ENCODE measurements at regions not wholly inside any gene's neighbourhood (a gene's known extent, or its start where the extent isn't known, plus 50 kb on each side); places are given as distances from the start of the nearest gene placed in this dataset.

GRCh38 chr1:163674236-163674635 is 352.5 kb downstream of the NUF2 start:
- TF ChIP-seq EZH2phosphoT487 (IDR thresholded peaks at IDR 0.05; ENCODE audit: insufficient read depth, low read depth) (no peak), EZH2 (IDR thresholded peaks at IDR 0.05; ENCODE audit: insufficient read depth, poor library complexity, severe bottlenecking) (no peak)
